OCI-M2 (cell line): ENCODE measurements at regions not wholly inside any gene's neighbourhood (a gene's known extent, or its start where the extent isn't known, plus 50 kb on each side); places are given as distances from the start of the nearest gene placed in this dataset.

Experiments used
- DNase-seq: peaks from one replicate; lab custom pipeline; 2025; ENCODE audit not compliant: unreplicated experiment; lab: John Stamatoyannopoulos, UW

DNA sequence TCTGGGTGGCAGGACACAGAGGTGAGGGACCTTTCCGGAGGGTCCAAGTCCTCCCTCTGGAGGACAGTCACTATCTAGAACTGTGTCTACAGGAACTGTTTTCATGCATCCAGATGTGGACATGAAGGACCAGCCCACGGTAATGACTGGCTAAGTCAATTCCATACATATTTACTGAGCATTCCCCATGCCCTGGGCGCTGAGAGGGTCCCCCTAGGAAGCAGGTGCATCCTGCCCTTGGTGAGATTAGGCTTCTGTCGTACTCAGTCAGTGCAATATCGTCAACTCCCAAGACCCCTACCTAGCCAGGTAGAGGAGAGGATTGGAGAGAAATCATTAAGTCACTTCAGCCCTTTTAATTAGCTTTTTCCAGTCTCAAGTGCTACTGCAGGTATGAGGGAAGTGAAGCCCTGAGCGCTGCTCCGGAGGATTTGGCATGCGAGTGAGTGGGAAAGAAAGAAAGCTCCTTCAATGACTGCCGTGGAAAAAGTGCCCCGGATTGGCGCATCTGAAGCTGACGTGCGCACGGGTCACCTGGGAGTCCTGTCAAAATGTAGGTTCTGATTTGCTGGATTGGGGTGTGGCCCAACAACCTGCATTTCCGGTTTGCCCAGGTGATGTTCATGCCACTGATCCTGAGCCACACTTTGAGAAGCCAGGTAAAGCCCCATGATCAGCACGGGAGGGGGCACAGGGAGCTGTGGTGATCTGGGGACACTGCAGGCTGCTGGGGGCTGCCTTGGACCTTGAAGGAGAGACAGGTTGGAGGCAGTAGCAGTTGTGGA is 367.4 kb upstream of the TNRC6C start:
- DNase-seq: no peak

DNA sequence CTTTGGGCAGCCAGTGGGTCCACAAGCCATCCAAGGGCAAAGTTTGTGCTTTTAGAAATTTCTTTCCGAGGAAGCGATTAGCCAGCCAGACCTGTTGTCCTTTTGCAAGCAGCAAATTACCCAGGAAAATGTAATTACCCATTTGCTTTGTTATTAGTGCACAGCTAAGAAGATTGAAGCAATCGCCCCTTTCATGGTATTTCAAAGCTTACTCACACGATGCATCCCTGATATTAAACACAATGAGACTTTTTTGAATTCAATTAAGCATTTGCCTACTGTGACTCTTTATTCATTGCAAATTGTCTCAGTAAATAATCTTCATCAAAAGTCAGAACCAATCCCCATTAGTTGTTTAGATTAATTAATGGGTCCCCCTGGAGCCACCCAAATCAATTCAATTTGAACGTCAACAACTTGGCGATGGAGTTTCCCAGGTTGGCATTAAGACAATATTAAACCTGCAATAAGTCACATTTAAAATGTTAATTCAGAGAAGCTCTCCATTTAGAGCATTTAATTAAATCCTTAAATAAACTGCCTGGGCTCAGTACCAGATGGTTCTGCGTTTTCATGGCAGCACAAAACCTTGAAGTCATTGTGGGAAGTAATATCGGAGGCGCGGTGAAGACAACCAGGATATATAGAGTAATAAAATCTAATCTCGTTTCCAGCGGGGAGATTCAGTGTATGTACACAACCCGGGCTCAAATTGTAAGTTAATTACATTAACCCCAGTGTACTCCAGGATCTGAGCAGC is 366.2 kb upstream of the TNRC6C start:
- DNase-seq: no peak

- no peak for DNase-seq
These were observed 365.4 kb upstream of the TNRC6C start for GRCh38 chr17:77593081-77593480.

- no peak for DNase-seq
These were observed 363.9 kb upstream of the TNRC6C start for GRCh38 chr17:77594416-77595209.

- no peak for DNase-seq
These were observed 361.7 kb upstream of the TNRC6C start for GRCh38 chr17:77596491-77597417.

GRCh38 chr17:77597418-77598240 is 360.9 kb upstream of the TNRC6C start:
- no peak for DNase-seq

- no peak for DNase-seq
These were observed 360.3 kb upstream of the TNRC6C start for GRCh38 chr17:77598241-77598620.

- no peak for DNase-seq
These were observed 358.8 kb upstream of the TNRC6C start for GRCh38 chr17:77599699-77600098.

GRCh38 chr17:77600346-77600745 is 358.2 kb upstream of the TNRC6C start:
- no peak for DNase-seq

DNA sequence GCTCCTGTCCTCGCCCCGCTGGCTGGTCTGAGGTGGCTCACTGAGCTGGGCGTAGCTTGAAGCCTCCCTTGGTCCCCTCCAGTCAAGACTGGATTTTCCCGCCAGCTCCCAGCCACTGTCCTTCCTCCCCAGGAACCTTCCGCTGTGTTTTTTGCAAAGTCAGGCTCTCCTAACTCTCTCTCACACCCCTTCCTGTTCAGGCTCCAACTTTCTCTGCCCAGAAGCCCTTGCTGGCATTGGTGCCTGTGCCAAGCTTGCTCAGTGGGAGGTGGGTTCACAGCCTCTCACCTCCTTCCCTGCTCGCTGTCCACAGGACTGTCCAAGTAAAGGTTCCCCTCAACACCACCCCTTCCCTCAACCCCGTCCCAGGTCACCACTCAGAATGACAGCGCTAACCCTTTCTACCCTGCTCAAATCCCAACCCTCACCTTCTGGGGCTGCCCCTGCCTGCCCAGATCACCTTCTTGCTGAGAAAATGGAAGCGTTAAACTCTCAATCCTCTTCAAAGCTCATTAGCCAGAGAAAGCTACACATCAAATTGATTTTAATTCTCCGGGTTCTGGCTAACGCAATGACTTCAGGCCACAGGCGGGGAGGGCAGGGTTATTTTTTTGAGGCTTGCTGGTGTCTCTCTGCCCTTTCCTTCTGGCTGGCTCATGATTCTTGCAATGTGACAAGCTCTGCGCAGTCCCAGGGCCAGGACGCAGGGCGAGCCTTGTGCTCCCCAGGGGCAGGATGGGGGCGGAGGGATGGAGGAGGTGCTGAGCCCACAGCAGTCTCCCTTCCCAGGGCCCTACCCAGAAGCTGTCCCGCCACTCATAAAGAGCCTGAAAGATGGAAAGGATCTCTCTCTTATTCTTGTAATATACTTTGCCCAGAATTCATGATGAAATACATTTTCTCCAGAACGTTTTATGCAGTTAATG is 357.2 kb upstream of the TNRC6C start:
- DNase-seq: no peak

GRCh38 chr17:77602062-77602746 is 356.3 kb upstream of the TNRC6C start:
- no peak for DNase-seq

- no peak for DNase-seq
These were observed 355.4 kb upstream of the TNRC6C start for GRCh38 chr17:77602883-77603640.

GRCh38 chr17:77604301-77604972 is 354.1 kb upstream of the TNRC6C start:
- no peak for DNase-seq

- DNase-seq: no peak
These were observed 353.6 kb upstream of the TNRC6C start for GRCh38 chr17:77604973-77605313.

DNA sequence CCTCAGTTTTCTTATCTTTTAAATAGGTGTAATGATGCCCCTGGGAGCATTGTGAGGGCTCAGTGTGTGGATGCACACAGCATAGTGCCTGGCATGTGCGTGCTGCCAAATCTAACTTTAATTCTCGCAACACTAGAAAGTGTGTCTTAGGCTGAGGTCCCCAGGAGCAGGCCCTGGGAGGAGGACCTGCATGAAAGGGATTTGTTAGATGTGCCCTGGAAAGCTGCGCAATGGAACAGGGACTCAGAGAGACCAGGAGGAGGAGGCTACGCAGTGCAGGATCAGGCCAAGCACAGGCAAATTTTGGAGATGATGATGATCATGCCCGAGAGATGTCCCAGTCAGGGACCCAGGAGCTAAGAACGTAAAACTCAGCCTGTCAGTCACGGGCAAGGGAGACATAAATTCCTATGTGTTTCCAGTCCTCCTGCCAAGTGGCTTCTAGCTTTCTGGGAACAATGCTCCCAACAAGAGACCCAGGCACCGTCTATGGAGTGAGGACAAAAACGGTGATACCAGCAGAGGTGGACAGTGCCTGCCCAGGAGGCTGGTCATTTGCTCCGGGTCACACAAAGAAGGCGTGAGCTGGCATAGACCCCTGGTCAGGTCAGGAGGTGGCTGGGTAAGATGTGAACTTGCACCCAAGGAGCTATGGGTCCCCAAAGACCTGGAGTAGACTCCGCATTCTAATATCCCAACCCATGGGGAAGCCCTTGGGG is 352.2 kb upstream of the TNRC6C start:
- DNase-seq: no peak

DNA sequence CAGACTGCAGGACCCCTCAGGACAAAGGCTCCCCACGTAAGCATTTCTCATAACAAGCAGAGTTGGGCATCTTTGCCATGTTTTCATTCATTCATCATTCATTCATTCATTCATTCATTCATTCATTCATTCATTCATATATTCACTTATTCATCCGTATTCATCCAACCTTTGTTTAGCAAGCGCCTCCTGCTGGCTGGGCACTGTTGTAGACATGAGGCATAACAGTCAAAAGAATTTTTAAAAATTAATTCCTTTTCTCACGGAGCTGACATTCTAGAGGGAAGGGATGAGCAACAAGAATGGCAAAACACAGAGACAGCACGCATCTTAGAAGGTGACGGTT is 351.7 kb upstream of the TNRC6C start:
- no peak for DNase-seq
